Endothelial cell (in vitro differentiated cells): ENCODE measurements at regions not wholly inside any gene's neighbourhood (a gene's known extent, or its start where the extent isn't known, plus 50 kb on each side); places are given as distances from the start of the nearest gene placed in this dataset.

ENCODE experiments used
- DNase-seq: peaks from one replicate; pipeline ENCODE4 v3.0.0; 2021; ENCODE audit warnings: low spot score
- H3K27ac Mint-ChIP-seq: one replicate; pipeline ENCODE4 v1.8.0; 2021; ENCODE audit warnings: mixed read lengths, inconsistent platforms; ENCODE audit not compliant: unreplicated experiment
- H3K27me3 Mint-ChIP-seq: one replicate; pipeline ENCODE4 v1.8.0; 2021; ENCODE audit warnings: mild to moderate bottlenecking, moderate library complexity, mixed read lengths, inconsistent platforms; ENCODE audit not compliant: unreplicated experiment
- H3K36me3 Mint-ChIP-seq: one replicate; pipeline ENCODE4 v1.8.0; 2021; ENCODE audit warnings: mild to moderate bottlenecking, low read depth, mixed read lengths, inconsistent platforms; ENCODE audit not compliant: unreplicated experiment
- H3K4me1 Mint-ChIP-seq: one replicate; pipeline ENCODE4 v1.8.0; 2021; ENCODE audit warnings: mild to moderate bottlenecking, mixed read lengths, inconsistent platforms; ENCODE audit not compliant: unreplicated experiment
- H3K4me3 Mint-ChIP-seq: one replicate; pipeline ENCODE4 v1.8.0; 2021; ENCODE audit warnings: mild to moderate bottlenecking, mixed read lengths, inconsistent platforms; ENCODE audit not compliant: unreplicated experiment
- H3K9me3 Mint-ChIP-seq: one replicate; pipeline ENCODE4 v1.8.0; 2021; ENCODE audit warnings: mixed read lengths, inconsistent platforms; ENCODE audit not compliant: unreplicated experiment
- CTCF ChIP-seq: fragments of 200-600 bp; sonication (generic); IDR thresholded peaks from one replicate; pipeline ENCODE4 v1.5.0; 2021; ENCODE audit warnings: antibody characterized with exemption; ENCODE audit not compliant: unreplicated experiment

- H3K36me3 Mint-ChIP-seq = no peaks in the 10 kb centered on the region
- no peaks in the 10 kb centered on the region for H3K9me3 Mint-ChIP-seq
- TF ChIP-seq CTCF = no peak
- no peak overlapping the region for H3K4me3 Mint-ChIP-seq
- no peaks in the 10 kb centered on the region for H3K4me1 Mint-ChIP-seq
- no peaks in the 10 kb centered on the region for H3K27me3 Mint-ChIP-seq
- no peak overlapping the region for H3K27ac Mint-ChIP-seq
- DNase-seq = no peak
These were observed 420.6 kb downstream of the TDRD15 start for GRCh38 chr2:21544392-21544791.

GRCh38 chr2:21552981-21553380, 429.2 kb downstream of the TDRD15 start:
- no peaks in the 10 kb centered on the region for H3K27me3 Mint-ChIP-seq
- no peaks in the 10 kb centered on the region for H3K36me3 Mint-ChIP-seq
- H3K4me3 Mint-ChIP-seq = no peak overlapping the region
- TF ChIP-seq CTCF = no peak
- no peaks in the 10 kb centered on the region for H3K4me1 Mint-ChIP-seq
- no peaks in the 10 kb centered on the region for H3K9me3 Mint-ChIP-seq
- no peak overlapping the region for H3K27ac Mint-ChIP-seq
- no peak for DNase-seq

- Mint-ChIP-seq H3K27ac (no peak overlapping the region), H3K4me1 (no peaks in the 10 kb centered on the region), H3K4me3 (no peak overlapping the region), H3K27me3 (peaks cover 1% of the 10 kb centered on the region), H3K36me3 (no peaks in the 10 kb centered on the region), H3K9me3 (no peaks in the 10 kb centered on the region)
- no peak for DNase-seq
- no peak for TF ChIP-seq CTCF
These were observed 435.6 kb downstream of the TDRD15 start for GRCh38 chr2:21559351-21559750.

GRCh38 chr2:21561965-21562364, 438.2 kb downstream of the TDRD15 start:
- Mint-ChIP-seq H3K27me3 (peaks cover 3% of the 10 kb centered on the region), H3K9me3 (no peaks in the 10 kb centered on the region), H3K4me1 (no peaks in the 10 kb centered on the region), H3K36me3 (no peaks in the 10 kb centered on the region), H3K4me3 (no peak overlapping the region), H3K27ac (no peak overlapping the region)
- DNase-seq = no peak
- no peak for TF ChIP-seq CTCF

- no peak overlapping the region for H3K27ac Mint-ChIP-seq
- H3K36me3 Mint-ChIP-seq = no peaks in the 10 kb centered on the region
- DNase-seq = no peak
- H3K4me3 Mint-ChIP-seq = no peak overlapping the region
- H3K4me1 Mint-ChIP-seq = peaks cover 2% of the 10 kb centered on the region
- no peaks in the 10 kb centered on the region for H3K9me3 Mint-ChIP-seq
- no peak for TF ChIP-seq CTCF
- H3K27me3 Mint-ChIP-seq = peaks cover 2% of the 10 kb centered on the region
These were observed 443.6 kb downstream of the TDRD15 start for GRCh38 chr2:21567395-21567794.
